GM10266 (cell line): ENCODE measurements at regions not wholly inside any gene's neighbourhood (a gene's known extent, or its start where the extent isn't known, plus 50 kb on each side); places are given as distances from the start of the nearest gene placed in this dataset.

Experiments used
- DNase-seq: peaks from one replicate; pipeline ENCODE4 v3.0.0; 2012; ENCODE audit errors: extremely low spot score
- CTCF ChIP-seq: IDR thresholded peaks from 2 replicates; pipeline ENCODE4 v1.5.1; 2012; ENCODE audit warnings: mild to moderate bottlenecking, low read depth; ENCODE audit not compliant: control insufficient read depth, insufficient read depth; ENCODE audit errors: missing control alignments

GRCh38 chr9:99406939-99407338 lies 184.9 kb downstream of the SEC61B start:
- no peak for DNase-seq
- TF ChIP-seq CTCF = no peak

- DNase-seq = no peak
- no peak for TF ChIP-seq CTCF
These were observed 189.0 kb downstream of the SEC61B start for GRCh38 chr9:99411068-99411467.

- no peak for TF ChIP-seq CTCF
- DNase-seq = no peak
These were observed 189.5 kb downstream of the SEC61B start for GRCh38 chr9:99411479-99412115.

GRCh38 chr9:99412606-99413005 lies 190.5 kb downstream of the SEC61B start:
- no peak for DNase-seq

GRCh38 chr9:99414321-99414720 lies 192.2 kb downstream of the SEC61B start:
- no peak for TF ChIP-seq CTCF

More at GRCh38 chr9:99412606-99413005, 190.5 kb downstream of the SEC61B start:
- TF ChIP-seq CTCF = no peak

GRCh38 chr9:99415606-99416005 lies 193.5 kb downstream of the SEC61B start:
- TF ChIP-seq CTCF = no peak
- DNase-seq = no peak

More at GRCh38 chr9:99414321-99414720, 192.2 kb downstream of the SEC61B start:
- no peak for DNase-seq

- no peak for TF ChIP-seq CTCF
- no peak for DNase-seq
These were observed 193.9 kb downstream of the SEC61B start for GRCh38 chr9:99416007-99416406.
